HG03135 (cell line): ENCODE measurements at regions not wholly inside any gene's neighbourhood (a gene's known extent, or its start where the extent isn't known, plus 50 kb on each side); places are given as distances from the start of the nearest gene placed in this dataset.

ENCODE experiments used
- ATAC-seq: cut with Tn5 transposase; IDR thresholded peaks from one replicate; pipeline ENCODE4 v1.9.1; 2021; ENCODE audit warnings: mild to moderate bottlenecking, moderate library complexity; ENCODE audit not compliant: unreplicated experiment

- ATAC-seq: no peak
Observed at GRCh38 chr15:94105760-94106159, 125.6 kb upstream of the MCTP2 start.

DNA sequence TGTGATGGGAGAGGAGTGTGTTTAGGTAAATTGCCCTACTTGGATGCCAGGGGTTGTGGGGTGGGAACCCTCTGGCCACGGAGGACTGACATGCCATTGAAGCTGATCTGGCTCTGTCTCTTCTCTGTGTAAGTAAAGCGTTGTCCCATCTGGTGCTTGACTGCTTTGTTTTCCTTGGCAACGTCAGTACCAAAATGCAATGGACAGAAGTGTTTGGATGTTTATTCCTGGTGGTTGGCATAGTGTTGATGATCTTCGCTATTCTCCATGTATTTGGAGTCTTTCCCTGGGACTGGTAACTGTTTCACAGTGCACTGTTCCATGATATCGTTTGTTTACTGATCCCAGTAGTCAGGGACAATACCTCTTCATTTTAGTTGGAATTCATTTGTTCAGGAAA is 130.5 kb upstream of the MCTP2 start:
- no peak for ATAC-seq

DNA sequence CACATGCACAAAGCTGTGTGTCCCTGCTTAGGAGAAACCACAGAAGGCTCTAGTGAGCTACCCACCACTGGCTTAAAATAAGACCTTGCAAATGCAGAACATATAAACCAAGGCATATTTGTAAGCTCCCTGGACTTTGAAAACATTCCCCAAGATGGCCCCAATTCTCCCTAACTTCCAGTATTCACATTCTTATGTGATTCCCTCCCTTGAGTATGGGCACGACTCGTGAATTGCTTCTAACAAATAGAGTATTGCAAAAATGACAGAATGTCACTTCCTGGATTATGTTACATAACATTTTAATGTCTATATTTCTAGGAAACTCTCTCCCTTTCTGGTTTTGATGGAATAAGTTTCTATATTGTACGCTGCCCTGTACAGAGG is 131.8 kb upstream of the MCTP2 start:
- no peak for ATAC-seq

DNA sequence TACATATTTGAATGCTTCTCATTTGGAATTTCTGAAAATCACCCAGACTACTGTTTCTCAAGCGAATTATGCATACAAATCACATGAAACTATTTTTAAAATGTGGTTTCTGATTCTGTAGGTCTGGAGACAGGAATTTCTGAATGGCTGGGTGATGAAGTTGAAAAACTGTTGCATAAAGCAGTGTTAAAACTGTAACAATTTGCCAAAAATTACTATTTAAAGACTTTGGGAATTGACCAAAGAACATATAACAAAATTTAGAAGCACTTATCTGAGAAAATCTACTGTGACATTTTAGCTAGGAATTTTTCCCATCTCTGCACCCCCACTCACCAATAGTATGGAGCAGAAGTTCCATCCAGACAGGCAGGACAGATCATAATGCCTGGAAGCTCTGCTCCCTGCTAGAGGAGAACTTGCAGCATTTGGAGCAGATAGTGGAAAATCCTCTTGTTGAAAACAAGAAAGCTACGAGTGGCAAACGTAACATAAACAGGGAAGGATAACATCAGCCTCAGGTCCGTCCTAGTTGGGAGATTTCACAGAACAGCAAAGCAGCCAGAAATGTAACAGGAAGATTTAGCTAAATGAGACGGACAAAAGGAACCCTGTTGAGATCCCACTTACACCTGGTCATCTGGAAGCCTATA is 132.3 kb upstream of the MCTP2 start:
- no peak for ATAC-seq

DNA sequence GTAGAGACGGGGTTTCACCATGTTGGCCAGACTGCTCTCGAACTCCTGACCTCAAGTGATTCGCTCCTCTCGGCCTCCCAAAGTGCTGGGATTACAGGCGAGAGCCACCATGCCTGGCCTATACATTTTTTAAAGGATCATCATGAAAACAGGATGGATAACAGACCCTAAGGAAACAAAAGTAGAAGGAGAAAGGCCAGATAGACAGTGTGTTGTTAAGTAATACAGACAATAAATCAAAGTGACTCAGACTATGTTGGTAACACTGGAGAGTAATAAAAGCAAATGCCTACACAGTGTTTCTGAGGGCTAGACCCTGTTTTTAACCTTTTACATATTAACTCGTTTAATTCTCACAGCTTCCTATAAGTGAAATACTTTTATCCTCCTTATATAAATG is 133.8 kb upstream of the MCTP2 start:
- no peak for ATAC-seq

DNA sequence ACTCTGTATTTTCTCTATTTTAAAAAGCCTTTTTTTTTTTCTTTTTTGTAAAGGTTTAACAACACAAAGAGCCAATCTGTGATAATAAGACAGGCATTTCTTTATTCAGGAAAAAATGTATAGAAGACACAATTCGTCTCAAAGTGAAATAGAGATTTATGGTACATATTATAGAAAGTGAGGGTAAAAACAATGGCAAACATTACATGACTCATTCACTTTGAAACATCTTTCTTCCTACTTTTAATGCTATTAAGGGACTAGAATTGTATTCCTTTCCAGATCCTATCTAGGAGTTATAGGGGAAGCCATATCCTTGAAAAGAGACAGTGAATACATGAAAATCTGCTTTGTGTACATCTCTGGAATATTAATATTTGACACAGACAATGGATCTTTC is 137.1 kb upstream of the MCTP2 start:
- ATAC-seq: no peak

- no peak for ATAC-seq
Observed at GRCh38 chr15:94086341-94086740, 145.0 kb upstream of the MCTP2 start.

GRCh38 chr15:94083467-94084052 is 147.8 kb upstream of the MCTP2 start:
- ATAC-seq: no peak

GRCh38 chr15:94081829-94082228 is 149.5 kb upstream of the MCTP2 start:
- no peak for ATAC-seq

DNA sequence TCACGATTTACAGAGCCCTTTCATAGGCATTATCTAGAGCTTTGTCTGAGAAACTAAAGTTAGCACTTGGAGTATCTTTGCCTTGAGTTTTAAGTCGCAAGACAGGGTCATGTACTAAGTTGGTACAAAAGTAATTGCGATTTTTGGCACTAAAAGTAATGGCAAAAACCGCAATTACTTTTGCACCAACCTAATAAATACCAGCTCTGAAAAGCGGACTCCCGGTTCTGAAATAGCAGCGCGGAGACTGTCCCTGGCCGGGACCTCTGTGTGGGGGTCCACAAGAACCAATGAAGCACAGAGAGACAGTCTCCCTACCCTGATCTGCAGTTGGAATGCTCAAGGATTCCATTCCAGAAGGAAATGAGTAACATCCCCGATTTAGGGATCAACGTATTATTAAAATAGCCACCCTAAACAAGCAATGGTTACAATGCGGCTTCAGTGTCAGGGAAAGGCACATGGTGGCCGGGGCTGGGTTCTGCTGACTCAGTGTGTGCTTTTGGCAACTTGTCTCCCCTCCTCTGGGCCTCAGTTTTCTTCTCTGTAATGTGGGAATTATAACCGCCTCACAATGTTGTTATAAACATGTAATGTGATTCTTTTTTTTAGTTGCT is 150.3 kb upstream of the MCTP2 start:
- ATAC-seq: no peak

DNA sequence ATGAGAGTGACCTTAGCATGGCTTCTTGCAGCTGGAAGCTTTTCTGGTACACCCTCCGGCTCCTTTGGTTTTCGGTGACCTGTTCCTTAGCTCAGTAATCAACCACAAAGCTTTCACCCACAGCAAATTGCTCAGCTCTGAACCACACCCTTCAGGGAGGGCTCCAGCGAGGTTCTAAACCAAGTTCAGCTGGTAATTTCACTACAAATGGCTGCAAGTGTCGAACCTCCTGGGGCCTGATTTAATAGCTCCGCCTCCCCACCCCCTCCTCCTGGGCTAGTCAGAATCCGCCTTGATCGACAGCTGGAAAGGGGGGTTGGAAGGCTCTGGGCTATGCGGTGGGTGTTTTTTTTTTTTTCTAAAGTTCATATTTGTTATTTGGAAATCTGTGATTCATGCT is 150.9 kb upstream of the MCTP2 start:
- ATAC-seq: no peak

DNA sequence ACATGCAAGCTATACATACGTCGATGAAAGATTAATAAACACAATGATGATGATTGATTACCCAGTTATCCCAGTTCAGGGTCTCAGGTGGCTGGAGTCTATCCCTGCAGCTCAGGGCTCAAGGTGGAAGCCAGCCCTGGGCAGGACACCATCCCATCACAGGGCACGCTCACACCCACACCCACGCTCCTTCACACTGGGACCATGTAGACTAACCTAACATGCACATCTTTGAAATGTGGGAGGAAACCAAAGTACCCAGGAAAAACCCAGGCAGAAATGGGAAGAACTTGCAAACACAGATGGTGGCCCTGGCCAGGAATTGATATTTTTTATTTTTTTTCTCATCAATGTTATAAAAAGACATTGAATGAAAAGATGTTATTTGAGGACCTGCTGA is 151.4 kb upstream of the MCTP2 start:
- no peak for ATAC-seq

- no peak for ATAC-seq
Observed at GRCh38 chr15:94079459-94079858, 151.9 kb upstream of the MCTP2 start.

DNA sequence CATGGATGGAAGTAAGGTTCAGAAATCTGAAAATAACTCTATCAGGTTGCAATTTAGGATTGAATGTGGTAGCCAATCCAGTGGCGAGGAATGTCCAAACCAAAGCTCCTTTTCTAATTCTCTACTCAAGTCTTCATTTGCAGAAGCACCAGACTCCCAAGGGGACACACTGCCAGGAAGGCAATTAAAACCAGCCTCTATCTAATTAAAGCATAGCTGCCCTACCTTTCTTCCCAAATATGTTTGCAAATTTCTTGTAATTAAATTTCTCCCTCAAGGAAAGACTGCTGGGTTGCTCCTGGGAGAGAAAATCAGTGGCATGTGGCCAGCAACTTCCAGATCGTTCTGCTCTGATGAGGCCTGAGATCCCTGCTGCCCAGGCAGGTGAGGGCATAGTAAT is 153.4 kb upstream of the MCTP2 start:
- ATAC-seq: no peak

DNA sequence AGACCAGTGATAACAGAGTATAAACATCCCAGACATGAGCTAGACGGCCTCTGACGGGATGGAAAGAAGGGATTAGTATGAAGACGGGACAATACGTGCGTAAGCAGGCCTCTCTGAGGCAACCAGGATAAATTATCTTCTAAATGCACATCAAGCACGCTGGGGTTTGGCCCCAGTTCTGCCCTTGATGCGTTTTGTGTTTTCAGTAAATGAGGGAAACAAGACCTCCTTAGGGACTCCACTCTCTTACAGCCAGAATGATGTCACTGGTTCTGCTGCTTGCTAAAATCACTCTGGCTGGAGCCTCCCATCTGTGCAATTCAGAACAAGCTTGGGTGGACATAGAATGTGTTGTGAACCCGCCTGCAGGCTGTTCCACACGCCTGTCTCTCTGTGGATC is 156.0 kb upstream of the MCTP2 start:
- no peak for ATAC-seq

GRCh38 chr15:94070356-94071295 is 160.7 kb upstream of the MCTP2 start:
- ATAC-seq: no peak

- ATAC-seq: no peak
Observed at GRCh38 chr15:94069844-94070243, 161.5 kb upstream of the MCTP2 start.

- ATAC-seq: no peak
Observed at GRCh38 chr15:94066811-94067210, 164.6 kb upstream of the MCTP2 start.

GRCh38 chr15:94066046-94066445 is 165.3 kb upstream of the MCTP2 start:
- ATAC-seq: no peak

- ATAC-seq: no peak
Observed at GRCh38 chr15:94064676-94065313, 166.6 kb upstream of the MCTP2 start.

DNA sequence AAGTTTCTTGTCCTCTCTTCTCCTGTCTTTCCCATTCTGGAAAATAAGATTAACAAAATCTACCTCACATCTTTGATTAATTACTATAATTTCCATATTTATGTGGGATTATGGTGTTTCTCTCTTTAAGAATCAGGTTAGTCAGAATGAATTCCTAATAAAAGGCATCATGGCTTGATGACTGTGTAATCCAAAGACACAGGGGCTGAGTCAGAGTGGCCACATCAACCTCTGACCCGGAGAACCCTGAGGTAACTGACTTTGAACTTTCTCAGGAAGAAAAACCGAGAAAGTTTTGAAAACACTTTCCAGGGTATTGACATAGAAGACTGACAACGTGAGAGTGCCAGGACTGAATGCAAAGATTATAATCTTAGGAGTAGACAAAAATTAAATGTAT is 170.3 kb upstream of the MCTP2 start:
- no peak for ATAC-seq
